ENCODE measurements at regions not wholly inside any gene's neighbourhood (a gene's known extent, or its start where the extent isn't known, plus 50 kb on each side); places are given as distances from the start of the nearest gene placed in this dataset.

- DNase-seq (no peak), ATAC-seq (no peak)
- Histone ChIP-seq H3K36me3 (replicated peaks in 1 of 2; ENCODE audit: insufficient read depth in 1 of 2, low read depth in 2 of 2) (no peaks in the 10 kb centered on the region), H3K4me3 (no peak overlapping the region), H3K27me3 (no peaks in the 10 kb centered on the region), H3K27ac (no peak overlapping the region), H3K9me3 (no peaks in the 10 kb centered on the region), H3K4me1 (peaks cover 20% of the 10 kb centered on the region)
- intact Hi-C loops (cut with DNase I), result no loop called here
- WGBS, 2 donors, result 83 to 86% methylated on average over 7 of the region's 7 CpGs
- no peak for TF ChIP-seq POLR2A (IDR thresholded peaks at IDR 0.05)
- TF ChIP-seq, protein P1, sequence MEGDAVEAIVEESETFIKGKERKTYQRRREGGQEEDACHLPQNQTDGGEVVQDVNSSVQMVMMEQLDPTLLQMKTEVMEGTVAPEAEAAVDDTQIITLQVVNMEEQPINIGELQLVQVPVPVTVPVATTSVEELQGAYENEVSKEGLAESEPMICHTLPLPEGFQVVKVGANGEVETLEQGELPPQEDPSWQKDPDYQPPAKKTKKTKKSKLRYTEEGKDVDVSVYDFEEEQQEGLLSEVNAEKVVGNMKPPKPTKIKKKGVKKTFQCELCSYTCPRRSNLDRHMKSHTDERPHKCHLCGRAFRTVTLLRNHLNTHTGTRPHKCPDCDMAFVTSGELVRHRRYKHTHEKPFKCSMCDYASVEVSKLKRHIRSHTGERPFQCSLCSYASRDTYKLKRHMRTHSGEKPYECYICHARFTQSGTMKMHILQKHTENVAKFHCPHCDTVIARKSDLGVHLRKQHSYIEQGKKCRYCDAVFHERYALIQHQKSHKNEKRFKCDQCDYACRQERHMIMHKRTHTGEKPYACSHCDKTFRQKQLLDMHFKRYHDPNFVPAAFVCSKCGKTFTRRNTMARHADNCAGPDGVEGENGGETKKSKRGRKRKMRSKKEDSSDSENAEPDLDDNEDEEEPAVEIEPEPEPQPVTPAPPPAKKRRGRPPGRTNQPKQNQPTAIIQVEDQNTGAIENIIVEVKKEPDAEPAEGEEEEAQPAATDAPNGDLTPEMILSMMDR (IDR thresholded peaks at IDR 0.05), result no peak
Measured at GRCh38 chr2:212938144-212938793, 213.1 kb downstream of the IKZF2 start.

GRCh38 chr2:212936572-212936971 lies 214.8 kb downstream of the IKZF2 start:
- no peak overlapping the region for H3K27ac ChIP-seq
- no peaks in the 10 kb centered on the region for H3K27me3 ChIP-seq
- no peaks in the 10 kb centered on the region for H3K36me3 ChIP-seq (replicated peaks in 1 of 2; ENCODE audit: insufficient read depth in 1 of 2, low read depth in 2 of 2)
- intact Hi-C loops (cut with DNase I), result no loop called here
- H3K9me3 ChIP-seq, result no peaks in the 10 kb centered on the region
- peaks cover 20% of the 10 kb centered on the region for H3K4me1 ChIP-seq
- no peak for DNase-seq
- TF ChIP-seq, protein P1 (IDR thresholded peaks at IDR 0.05), result no peak
- TF ChIP-seq POLR2A (IDR thresholded peaks at IDR 0.05), result no peak
- H3K4me3 ChIP-seq, result no peak overlapping the region
- WGBS, 2 donors, result 81 to 94% methylated on average over 8 of the region's 8 CpGs
- ATAC-seq, result no peak

DNA sequence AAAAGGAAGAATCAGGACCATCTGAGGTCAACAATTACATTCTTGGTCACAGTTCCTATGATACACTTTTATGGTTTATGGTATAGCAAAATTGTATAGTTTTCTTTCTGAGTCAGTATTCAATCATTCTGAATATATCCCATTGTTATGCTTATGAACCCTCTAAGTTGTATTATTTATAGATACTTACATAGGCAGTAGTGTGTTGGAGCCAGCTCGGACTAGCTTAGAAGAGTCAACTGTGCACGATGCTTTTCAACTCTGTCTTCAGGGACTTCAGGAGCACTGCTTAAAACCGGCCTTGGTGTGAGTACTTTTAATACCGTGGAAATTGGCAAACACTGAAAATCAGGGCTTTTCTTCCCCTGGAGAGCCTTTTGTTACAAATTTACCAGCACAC lies 215.7 kb downstream of the IKZF2 start:
- intact Hi-C loops (cut with DNase I), result no loop called here
- ATAC-seq, result no peak
- Histone ChIP-seq H3K4me3 (no peak overlapping the region), H3K36me3 (replicated peaks in 1 of 2; ENCODE audit: insufficient read depth in 1 of 2, low read depth in 2 of 2) (no peaks in the 10 kb centered on the region), H3K27me3 (no peaks in the 10 kb centered on the region), H3K4me1 (peaks cover 12% of the 10 kb centered on the region), H3K9me3 (no peaks in the 10 kb centered on the region), H3K27ac (no peak overlapping the region)
- WGBS, 2 donors, result 66 to 71% methylated on average over 4 of the region's 4 CpGs
- TF ChIP-seq POLR2A (IDR thresholded peaks at IDR 0.05), result no peak
- TF ChIP-seq, protein P1 (IDR thresholded peaks at IDR 0.05), result no peak
- no peak for DNase-seq

DNA sequence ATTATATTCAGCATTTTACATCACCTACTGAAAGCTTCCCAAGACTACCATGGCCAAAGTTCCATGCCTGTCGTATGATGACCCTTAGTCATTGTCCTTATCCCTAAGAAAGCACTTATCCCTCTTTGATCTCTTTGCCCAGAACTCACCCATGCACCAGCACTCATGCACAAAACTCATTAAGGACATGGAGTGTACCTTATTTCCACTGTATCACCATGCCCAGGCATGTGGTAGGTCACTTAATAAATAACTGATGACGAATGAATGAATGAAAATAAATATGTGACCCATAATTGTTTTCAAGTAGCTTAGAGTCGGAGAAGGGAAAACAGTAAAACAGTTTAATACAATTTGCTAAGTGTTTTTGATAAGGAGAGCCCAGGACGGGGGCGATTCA lies 220.1 kb downstream of the IKZF2 start:
- Histone ChIP-seq H3K36me3 (replicated peaks in 1 of 2; ENCODE audit: insufficient read depth in 1 of 2, low read depth in 2 of 2) (no peaks in the 10 kb centered on the region), H3K27ac (no peak overlapping the region), H3K27me3 (no peaks in the 10 kb centered on the region), H3K4me1 (no peaks in the 10 kb centered on the region), H3K4me3 (no peak overlapping the region), H3K9me3 (no peaks in the 10 kb centered on the region)
- ATAC-seq (no peak), DNase-seq (no peak)
- intact Hi-C loops (cut with DNase I), result no loop called here
- TF ChIP-seq, protein P1 (IDR thresholded peaks at IDR 0.05), result no peak
- TF ChIP-seq POLR2A (IDR thresholded peaks at IDR 0.05), result no peak
- WGBS, 2 donors, result 70 to 71% methylated on average over 5 of the region's 5 CpGs

DNA sequence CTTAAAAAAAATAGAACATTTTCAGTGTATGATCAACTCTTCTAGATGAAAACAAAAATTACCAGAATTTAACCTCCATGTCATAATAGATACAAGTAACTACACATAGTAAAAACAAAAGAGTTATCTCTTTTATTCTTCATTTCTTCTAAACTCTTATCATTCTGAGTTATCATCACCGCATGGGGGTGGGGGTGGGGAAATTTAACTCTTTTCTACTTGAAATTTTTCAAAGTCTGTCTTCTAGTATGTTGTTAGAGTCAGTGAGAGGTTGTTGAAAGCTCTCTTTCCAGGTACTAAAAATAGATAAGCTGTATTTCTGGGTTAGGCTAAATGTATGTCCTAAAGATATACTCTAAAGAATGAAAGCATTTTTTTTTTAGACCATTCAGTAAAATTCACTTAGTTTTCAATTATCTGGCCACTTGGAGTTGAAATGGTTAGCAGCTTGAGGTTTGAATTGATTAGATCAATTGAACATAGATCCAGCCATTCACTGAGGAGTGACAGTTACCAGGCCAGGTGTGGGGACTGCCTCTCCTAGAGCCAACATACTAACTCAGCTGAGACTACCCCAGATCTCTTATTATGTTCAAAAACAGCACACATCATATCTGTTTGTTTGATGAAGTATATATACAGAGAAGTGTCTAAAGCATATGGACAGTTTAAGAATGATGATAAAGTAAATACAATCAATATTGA lies 220.7 kb downstream of the IKZF2 start:
- no peak overlapping the region for H3K4me3 ChIP-seq
- no peaks in the 10 kb centered on the region for H3K27me3 ChIP-seq
- no peak for ATAC-seq
- H3K9me3 ChIP-seq, result no peaks in the 10 kb centered on the region
- intact Hi-C loops (cut with DNase I), result no loop called here
- H3K27ac ChIP-seq, result no peak overlapping the region
- no peaks in the 10 kb centered on the region for H3K4me1 ChIP-seq
- no peak for DNase-seq
- WGBS, 2 donors, result 35 to 42% methylated on average over 1 of the region's 1 CpG
- TF ChIP-seq, protein P1 (IDR thresholded peaks at IDR 0.05), result no peak
- no peak for TF ChIP-seq POLR2A (IDR thresholded peaks at IDR 0.05)
- H3K36me3 ChIP-seq (replicated peaks in 1 of 2; ENCODE audit: insufficient read depth in 1 of 2, low read depth in 2 of 2), result no peaks in the 10 kb centered on the region
